HG02973 (cell line): ENCODE measurements at regions not wholly inside any gene's neighbourhood (a gene's known extent, or its start where the extent isn't known, plus 50 kb on each side); places are given as distances from the start of the nearest gene placed in this dataset.

Experiments
- ATAC-seq: cut with Tn5 transposase; IDR thresholded peaks from one replicate; pipeline ENCODE4 v1.9.1; 2021; ENCODE audit warnings: moderate library complexity; ENCODE audit not compliant: unreplicated experiment

GRCh38 chr13:108360139-108360538 lies 90.6 kb downstream of the TNFSF13B start:
- ATAC-seq = no peak

DNA sequence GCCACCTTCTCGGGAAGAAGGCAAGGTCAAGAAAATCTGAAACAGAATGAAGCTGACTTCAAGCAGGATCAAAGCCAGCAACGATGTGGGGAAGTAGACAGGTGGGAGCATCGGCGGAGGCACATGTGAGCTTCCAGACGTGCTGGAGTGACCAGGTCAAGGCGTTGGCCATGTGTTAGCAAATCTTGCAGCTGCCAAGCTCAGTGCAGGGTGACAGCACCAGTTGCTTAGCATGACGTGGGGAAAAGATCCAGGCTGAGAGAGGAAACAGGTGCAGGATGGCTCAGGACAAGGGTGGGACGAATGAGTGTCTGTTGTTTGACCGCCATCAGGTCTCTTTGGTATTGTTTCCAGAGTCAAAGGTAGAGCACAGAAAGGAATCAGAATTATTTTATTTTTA lies 92.3 kb downstream of the TNFSF13B start:
- ATAC-seq = no peak

DNA sequence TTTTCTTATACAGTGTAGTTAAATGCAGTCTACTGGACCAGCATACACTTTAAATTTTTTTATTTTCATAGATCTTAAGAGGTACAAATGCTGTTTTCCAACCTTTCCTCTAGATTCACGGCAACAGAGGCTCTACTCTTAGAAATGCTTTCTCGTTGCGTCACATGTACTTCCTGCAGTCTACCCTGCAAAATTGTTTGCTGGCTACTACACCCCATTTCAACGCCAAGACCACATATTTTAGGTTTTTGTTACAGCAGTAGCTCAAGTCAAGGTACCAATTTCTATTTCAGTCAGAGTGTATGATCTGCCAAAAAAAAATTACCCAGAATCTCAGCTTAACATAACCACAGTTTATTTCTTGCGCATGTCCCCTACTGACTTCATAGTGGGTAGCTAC lies 94.1 kb downstream of the TNFSF13B start:
- no peak for ATAC-seq

DNA sequence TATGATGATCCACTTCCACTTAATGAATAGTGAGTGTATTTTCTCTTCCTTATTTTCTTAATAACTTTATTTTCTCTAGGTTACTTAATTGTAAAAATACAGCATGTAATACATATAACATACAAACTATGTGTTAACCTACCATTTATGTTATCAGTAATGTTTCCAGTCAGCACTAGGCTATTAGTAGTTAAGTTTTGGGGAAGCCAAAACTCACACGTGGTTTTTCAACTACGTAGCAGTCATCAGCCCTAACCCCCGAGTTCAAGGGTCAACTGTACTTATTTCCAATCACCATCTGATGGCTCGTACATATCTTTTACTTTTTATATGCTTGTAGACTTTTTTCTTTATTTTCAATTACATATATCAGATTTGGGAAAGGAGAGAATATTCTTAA lies 95.7 kb downstream of the TNFSF13B start:
- ATAC-seq = no peak

- ATAC-seq = no peak
These were observed 98.9 kb downstream of the TNFSF13B start for GRCh38 chr13:108368250-108368905.

GRCh38 chr13:108369412-108369811 lies 99.9 kb downstream of the TNFSF13B start:
- ATAC-seq = no peak

GRCh38 chr13:108375034-108375433 lies 105.5 kb downstream of the TNFSF13B start:
- ATAC-seq = no peak

DNA sequence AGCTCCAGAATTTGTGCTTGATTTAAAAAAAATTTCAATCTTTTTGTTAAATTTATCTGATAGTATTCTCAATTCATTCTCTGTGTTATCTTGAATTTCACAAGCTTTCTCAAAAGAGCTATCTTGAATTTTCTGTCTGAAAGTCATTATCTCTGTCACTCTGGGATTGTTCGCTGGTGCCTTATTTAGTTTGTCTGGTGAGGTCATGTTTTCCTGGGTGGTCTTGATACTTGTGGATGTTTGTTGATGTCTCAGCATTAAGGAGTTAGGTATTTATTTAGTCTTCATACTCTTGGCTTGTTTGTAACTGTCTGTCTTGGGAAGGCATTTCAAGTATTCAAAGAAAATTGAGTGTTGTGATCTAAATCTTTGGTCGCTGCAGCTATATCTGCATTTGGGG lies 106.3 kb downstream of the TNFSF13B start:
- no peak for ATAC-seq

GRCh38 chr13:108376308-108376707 lies 106.8 kb downstream of the TNFSF13B start:
- ATAC-seq = no peak

DNA sequence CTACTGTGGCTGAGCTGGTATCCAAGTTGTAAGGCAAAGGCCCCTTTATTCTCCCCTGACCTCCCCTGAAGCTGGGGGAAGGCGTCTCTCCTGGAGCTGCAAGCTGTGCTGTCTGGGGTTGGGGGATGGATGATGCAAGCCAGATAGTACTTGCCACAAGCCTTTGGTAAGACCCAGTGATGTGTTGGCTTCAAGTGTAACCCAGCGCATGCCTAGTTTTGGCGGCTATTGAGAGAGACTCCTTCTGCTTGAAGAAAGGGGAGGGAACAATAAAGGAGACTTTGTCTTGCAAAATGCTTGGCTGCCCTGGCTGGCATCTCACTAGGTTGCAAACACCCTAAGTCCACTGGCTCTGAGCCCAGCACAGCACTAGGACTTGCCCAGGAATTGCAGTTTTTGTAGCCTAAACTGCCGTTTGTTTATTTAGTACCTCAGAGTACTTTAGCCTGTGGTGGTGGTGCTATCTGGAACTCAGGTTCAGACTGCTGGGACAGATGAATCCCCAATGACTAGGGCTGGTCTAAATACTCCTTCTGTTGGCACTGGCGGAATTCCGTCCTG lies 108.2 kb downstream of the TNFSF13B start:
- no peak for ATAC-seq

GRCh38 chr13:108383667-108384066 lies 114.1 kb downstream of the TNFSF13B start:
- no peak for ATAC-seq

DNA sequence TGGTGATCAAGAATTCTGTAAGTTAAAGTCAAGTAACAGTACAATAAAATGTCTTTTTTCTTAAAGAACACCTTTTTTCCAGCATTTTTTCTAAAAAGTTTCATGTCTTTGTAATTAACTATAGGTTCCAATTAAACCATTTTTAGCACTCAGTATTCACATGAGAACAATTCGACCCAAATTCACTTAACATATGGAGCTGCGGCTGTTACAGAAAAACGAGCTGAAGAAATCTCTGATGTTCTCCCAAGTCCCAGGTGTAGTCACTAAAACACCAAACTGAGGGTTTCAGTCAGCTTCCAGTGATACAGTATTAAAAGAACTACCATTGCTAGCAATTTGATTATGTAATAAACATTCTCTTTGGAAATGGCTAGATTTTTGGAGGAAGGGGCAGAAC lies 117.6 kb downstream of the TNFSF13B start:
- ATAC-seq = no peak

DNA sequence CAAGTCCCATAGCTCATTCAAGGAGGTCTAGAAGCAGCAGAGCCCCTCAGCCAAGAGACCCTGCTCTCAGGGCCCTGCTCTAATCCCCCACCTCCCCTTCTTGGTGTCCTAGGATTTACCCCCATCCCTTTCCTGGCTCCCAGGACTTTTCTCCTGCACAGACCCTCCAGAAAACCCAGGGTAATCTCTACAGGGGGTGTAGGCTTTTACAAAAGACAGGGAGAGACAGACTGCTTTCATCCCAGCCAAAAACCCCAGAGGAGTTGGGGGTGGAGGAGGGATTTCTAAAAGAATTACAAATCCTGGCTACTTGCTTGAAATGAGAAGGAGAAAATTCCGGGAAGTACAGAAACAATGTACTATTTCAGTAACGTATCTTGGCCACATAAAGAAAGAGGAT lies 133.3 kb downstream of the TNFSF13B start:
- no peak for ATAC-seq

- peak; percentile 60 for ATAC-seq
These were observed 138.0 kb downstream of the TNFSF13B start for GRCh38 chr13:108407495-108407894.

DNA sequence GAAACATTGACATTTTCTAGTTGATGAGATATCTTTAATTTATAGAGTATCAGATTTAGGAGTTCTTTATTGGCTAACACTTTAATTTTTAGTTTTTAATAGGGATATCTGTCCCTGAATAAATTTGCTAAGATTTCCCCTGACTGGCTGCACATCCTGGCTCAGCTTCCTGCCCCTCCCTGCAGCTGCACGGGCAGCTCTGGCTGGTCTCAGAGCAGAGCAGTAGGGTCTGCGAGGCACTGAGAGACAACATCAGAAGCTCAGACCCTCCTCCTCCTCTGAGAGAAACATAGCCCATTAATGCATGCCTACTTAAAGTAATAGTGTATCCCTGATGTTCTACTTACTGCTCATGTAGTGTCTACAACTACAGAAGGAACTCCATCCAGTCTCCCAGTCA lies 139.2 kb downstream of the TNFSF13B start:
- ATAC-seq = no peak

DNA sequence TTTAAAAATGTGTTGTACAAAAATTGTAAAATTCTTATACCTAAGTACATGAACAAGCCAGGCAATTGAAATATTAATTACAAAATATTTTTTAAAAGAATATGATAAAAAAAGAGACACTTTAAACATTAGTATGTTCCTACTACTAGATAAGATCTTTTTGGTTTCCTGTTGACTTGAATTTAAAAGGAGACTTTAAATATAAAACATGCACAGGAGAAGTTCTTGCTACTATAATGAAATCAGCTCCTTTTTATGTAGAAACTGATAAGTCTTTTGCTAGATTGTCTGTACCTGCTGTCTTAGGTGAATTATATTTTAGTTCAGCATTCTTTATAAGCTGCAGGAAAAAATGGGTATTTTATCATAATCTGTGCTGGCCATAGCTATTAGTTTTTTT lies 140.2 kb downstream of the TNFSF13B start:
- no peak for ATAC-seq

DNA sequence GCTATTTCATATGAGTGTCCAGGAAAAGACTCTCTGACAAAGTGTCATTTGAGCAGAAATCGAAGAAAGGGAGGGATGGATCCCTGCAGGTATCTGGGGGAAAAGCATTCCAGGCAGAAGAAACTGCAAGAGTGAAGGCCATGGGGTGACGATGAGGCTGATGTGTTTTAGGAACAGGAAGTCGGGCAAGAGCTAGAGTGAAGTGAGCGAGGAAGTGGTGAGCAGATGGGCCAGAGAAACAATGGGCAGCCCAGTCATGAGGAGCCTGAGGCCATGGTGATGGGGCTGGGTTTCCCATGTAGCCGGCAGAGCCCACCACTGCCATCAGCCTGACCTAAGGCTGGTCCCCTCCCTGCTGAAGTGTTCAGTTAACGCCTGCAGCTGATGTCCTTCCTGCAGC lies 150.2 kb downstream of the TNFSF13B start:
- ATAC-seq = no peak

DNA sequence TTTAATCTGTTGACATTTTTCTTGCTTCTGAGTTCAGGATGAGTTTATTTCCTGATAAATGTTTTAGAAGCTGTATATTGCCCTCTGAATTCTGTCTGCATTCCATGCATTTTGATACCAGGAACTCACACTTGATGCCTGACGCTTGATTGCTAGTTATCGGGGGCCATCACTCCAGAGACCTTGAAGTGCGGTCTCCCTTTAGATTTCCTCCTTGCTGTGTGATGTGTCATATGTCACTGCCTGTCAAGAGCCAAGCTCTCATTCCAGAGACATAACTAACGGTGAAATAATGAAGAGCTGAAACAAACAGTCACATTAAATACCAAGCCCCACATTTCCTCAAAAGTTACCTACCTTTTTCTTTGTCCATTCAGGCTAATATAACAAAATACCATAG lies 155.5 kb downstream of the TNFSF13B start:
- ATAC-seq = no peak

DNA sequence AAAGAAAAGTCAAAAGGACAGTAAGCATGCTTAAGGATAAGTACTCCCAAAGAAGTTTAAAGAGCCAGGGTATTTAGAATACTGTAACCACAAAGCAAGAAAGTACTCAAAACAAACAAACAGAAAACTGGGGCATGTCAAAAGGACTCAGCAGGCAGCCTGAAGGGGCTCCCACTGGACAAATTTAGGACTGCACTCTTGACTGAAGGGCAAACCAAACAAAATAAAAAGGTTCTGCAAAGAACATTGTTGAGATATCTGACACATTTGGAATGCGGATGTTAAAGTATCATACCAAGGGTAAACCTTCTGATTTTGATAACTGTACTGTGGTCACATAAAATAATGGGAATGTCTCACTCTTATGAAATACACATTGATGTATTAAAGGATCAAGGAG lies 157.4 kb downstream of the TNFSF13B start:
- no peak for ATAC-seq

DNA sequence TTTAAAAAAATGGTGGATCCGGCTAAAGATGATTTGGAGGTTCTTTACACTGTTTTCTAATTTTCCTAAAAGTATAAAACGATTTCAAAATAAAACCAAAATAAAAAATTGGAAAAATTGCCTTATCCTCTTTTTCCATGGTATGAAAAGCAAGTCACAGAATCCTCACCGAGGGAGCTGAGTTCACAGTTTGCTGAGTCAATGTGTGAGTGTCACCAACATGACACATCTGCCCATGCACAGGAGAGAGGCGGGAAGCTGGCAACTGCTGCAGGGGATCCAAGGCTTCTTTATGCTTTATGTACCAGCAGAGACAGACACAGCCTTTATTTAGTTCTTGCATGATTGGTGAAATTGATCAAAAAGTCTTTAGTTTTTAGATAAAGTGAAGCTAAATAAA lies 157.8 kb downstream of the TNFSF13B start:
- no peak for ATAC-seq

DNA sequence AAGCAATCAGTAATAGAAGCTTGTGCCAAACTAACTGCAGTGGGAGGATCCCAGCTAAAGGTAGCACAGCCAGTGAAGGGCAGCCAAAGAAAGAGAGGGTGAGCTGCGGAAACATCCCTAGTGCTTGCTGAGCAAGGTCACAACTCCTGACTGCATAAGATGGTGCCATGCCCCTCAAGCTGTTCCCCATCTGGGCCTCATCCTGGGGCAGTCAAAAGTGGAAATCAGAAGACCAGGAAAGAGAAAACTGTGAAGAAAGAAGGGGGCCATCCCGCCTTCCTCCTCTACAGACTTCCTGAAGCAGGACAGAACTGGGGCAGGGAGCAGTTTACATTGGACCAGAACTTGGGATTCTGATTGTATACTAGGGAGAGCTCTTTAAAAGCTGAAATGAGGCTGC lies 159.2 kb downstream of the TNFSF13B start:
- ATAC-seq = no peak

GRCh38 chr13:108433976-108434755 lies 164.6 kb downstream of the TNFSF13B start:
- ATAC-seq = no peak
